ENCODE measurements at regions not wholly inside any gene's neighbourhood (a gene's known extent, or its start where the extent isn't known, plus 50 kb on each side); places are given as distances from the start of the nearest gene placed in this dataset.
"Not testable (repeated sequence)": the region's sequence is repeated elsewhere in the genome, so short reads cannot be mapped to it uniquely, and the experiment has no call there.

DNA sequence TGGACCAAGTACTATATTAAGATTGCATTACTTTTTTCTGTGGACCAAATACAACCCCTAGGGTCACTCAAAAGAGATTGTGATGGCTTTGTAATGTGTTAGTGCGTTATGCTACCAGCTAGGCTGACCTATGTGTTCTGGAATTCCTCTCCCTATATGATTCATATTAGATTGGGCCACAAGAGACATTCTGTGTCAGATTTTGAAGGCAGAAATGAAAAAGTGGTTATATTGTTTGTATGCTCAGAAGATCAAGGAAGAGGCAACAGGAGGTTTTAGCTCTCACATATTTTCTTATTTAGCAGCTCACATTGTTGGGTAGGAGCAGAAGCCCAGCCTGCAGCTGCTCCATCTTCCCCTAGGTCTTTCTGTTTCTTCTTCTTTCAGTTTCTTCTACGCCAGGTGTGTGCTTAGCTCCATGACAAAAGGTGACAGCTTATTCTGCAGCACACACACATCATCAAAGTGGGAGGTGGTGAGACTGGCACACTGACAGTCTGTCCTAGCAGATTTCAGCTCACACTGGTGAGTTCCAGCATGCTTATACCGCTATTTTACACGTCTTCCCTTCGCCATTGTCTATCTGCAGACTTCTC is 156.8 kb upstream of the UBE2E3 start:
- no peaks in the 10 kb centered on the region for H3K36me3 Mint-ChIP-seq (ENCODE audit: insufficient read depth)
- peaks cover 26% of the 10 kb centered on the region for H3K27me3 Mint-ChIP-seq
- DNase-seq (ENCODE audit: low spot score in 2 of 2) (no peak), ATAC-seq (replicated peaks; ENCODE audit: extremely low read depth, poor library complexity, severe bottlenecking) (no peak)
- H3K9me3 Mint-ChIP-seq = no peaks in the 10 kb centered on the region
- H3K4me3 Mint-ChIP-seq = no peak overlapping the region
- H3K27ac Mint-ChIP-seq (ENCODE audit: low read depth) = no peak overlapping the region
- H3K4me1 Mint-ChIP-seq = no peaks in the 10 kb centered on the region

DNA sequence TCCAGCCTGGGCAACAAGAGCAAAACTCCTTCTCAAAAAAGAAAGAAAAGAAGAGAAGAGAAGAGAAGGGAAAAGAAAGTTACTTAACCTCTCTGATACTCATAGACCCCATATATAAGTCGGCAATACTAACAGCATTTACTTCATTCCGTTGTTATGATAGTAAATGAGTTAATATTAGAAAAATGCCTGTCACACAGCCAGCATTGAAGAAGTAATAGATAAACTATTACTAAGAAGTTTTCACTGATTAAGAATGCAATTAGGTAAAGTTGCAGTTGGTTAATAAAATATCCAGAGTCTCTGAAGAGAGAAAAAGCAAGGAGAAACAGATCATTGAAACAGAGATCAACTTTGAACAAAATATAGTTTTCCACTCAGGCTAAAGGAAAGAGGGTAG is 161.3 kb upstream of the UBE2E3 start:
- no peak for ATAC-seq (replicated peaks; ENCODE audit: extremely low read depth, poor library complexity, severe bottlenecking)

DNA sequence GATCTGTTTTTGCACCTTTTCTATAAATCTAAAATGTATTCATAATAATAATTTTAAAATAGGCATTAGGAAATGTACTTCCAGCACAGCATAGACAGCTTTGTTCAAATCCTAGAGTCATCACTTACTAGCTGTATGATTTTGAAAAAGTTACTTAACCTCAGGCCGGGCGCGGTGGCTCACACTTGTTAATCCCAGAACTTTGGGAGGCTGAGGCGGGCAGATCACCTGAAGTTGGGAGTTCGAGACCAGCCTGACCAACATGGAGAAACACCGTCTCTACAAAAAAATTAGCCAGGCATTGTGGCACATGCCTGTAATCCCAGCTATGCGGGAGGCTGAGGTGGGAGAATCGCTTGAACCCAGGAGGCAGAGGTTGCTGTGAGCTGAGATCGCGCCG is 161.7 kb upstream of the UBE2E3 start:
- not testable (repeated sequence) for H3K4me3 Mint-ChIP-seq; H3K9me3 Mint-ChIP-seq; DNase-seq (ENCODE audit: low spot score in 2 of 2); H3K36me3 Mint-ChIP-seq (ENCODE audit: insufficient read depth); ATAC-seq (replicated peaks; ENCODE audit: extremely low read depth, poor library complexity, severe bottlenecking); H3K27ac Mint-ChIP-seq (ENCODE audit: low read depth); H3K4me1 Mint-ChIP-seq
- H3K27me3 Mint-ChIP-seq = peaks cover 33% of the 10 kb centered on the region

More for the DNA sequence above, 161.3 kb upstream of the UBE2E3 start:
- H3K9me3 Mint-ChIP-seq = no peaks in the 10 kb centered on the region
- no peak overlapping the region for H3K27ac Mint-ChIP-seq (ENCODE audit: low read depth)
- no peaks in the 10 kb centered on the region for H3K36me3 Mint-ChIP-seq (ENCODE audit: insufficient read depth)
- H3K27me3 Mint-ChIP-seq = peaks cover 37% of the 10 kb centered on the region
- H3K4me3 Mint-ChIP-seq = no peak overlapping the region
- DNase-seq (ENCODE audit: low spot score in 2 of 2) = no peak
- H3K4me1 Mint-ChIP-seq = no peaks in the 10 kb centered on the region

DNA sequence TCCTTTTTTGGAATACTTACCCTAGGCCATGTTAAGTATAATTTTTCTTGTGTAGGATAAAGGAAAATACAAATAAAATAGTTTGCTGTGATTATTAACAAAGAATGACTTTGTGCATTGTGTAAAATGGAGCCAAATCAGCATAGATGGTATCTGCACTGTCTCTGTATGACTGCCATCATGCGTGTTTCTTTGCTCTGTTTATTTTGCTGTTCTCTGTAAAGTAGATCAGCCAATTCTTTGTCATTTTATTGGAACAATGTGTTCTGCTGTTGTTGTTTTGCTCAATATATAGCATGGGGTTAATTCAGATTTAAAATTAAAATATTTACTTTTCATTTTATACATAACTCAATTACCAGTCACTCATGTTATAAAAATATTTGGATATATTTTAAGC is 181.3 kb upstream of the UBE2E3 start:
- no peaks in the 10 kb centered on the region for H3K4me1 Mint-ChIP-seq
- ATAC-seq (replicated peaks; ENCODE audit: extremely low read depth, poor library complexity, severe bottlenecking) (no peak), DNase-seq (ENCODE audit: low spot score in 2 of 2) (no peak)
- no peaks in the 10 kb centered on the region for H3K27me3 Mint-ChIP-seq
- no peak overlapping the region for H3K27ac Mint-ChIP-seq (ENCODE audit: low read depth)
- H3K36me3 Mint-ChIP-seq (ENCODE audit: insufficient read depth) = no peaks in the 10 kb centered on the region
- H3K4me3 Mint-ChIP-seq = no peak overlapping the region
- no peaks in the 10 kb centered on the region for H3K9me3 Mint-ChIP-seq

- Mint-ChIP-seq H3K4me1 (no peaks in the 10 kb centered on the region), H3K27ac (ENCODE audit: low read depth) (no peak overlapping the region)
- ATAC-seq (replicated peaks; ENCODE audit: extremely low read depth, poor library complexity, severe bottlenecking) = no peak
These were observed 189.5 kb upstream of the UBE2E3 start for GRCh38 chr2:180790891-180791290.

DNA sequence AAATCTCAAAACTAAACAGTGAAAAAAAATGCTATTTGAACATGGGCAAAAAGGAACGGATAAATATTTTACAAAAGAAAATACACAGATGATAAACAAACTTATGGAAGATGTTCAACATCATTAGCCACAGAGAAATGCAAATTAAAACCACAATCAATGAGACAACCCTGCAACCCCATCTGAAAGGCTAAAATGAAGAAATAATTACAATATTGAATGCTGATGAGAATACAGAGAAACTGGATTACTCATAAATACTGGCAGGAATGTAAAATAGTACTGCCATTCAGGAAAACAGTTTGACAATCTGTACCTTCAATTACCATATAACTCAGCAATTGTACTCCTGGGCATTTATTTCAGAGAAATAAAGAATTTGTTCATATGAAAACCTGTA is 193.1 kb upstream of the UBE2E3 start:
- ATAC-seq (replicated peaks; ENCODE audit: extremely low read depth, poor library complexity, severe bottlenecking) = no peak
- H3K4me3 Mint-ChIP-seq = no peak overlapping the region
- peaks cover 36% of the 10 kb centered on the region for H3K27me3 Mint-ChIP-seq
- no peak overlapping the region for H3K27ac Mint-ChIP-seq (ENCODE audit: low read depth)
- H3K36me3 Mint-ChIP-seq (ENCODE audit: insufficient read depth) = no peaks in the 10 kb centered on the region
- H3K9me3 Mint-ChIP-seq = no peaks in the 10 kb centered on the region
- no peaks in the 10 kb centered on the region for H3K4me1 Mint-ChIP-seq
- no peak for DNase-seq (ENCODE audit: low spot score in 2 of 2)

More at GRCh38 chr2:180790891-180791290, 189.5 kb upstream of the UBE2E3 start:
- DNase-seq (ENCODE audit: low spot score in 2 of 2) = no peak
- H3K27me3 Mint-ChIP-seq = peaks cover 33% of the 10 kb centered on the region
- H3K36me3 Mint-ChIP-seq (ENCODE audit: insufficient read depth) = no peaks in the 10 kb centered on the region
- no peak overlapping the region for H3K4me3 Mint-ChIP-seq
- no peaks in the 10 kb centered on the region for H3K9me3 Mint-ChIP-seq

DNA sequence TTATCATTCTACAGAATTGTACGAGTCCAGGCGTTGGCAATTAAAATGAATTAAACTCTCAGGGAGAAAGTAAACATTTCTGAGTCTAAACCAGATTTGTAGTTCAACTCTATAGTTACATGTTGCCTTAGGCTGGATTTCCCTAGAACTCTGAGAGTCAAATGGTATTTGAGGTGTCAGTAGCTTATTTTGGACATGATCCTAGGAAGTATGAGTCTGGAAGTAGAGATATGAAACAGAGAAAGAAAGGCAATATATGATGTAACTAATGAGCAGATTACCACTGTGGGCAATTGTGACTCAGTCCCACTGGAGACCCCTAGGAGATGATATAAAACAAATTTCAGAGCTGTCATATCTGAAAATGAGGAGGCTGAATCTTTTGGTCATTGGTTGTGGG is 199.1 kb upstream of the UBE2E3 start:
- ATAC-seq (replicated peaks; ENCODE audit: extremely low read depth, poor library complexity, severe bottlenecking) (no peak), DNase-seq (ENCODE audit: low spot score in 2 of 2) (no peak)
- Mint-ChIP-seq H3K27me3 (peaks cover 22% of the 10 kb centered on the region), H3K9me3 (no peaks in the 10 kb centered on the region), H3K4me1 (no peaks in the 10 kb centered on the region), H3K4me3 (no peak overlapping the region), H3K36me3 (ENCODE audit: insufficient read depth) (no peaks in the 10 kb centered on the region), H3K27ac (ENCODE audit: low read depth) (no peak overlapping the region)

- peaks cover 8% of the 10 kb centered on the region for H3K27me3 Mint-ChIP-seq
- no peak for ATAC-seq (replicated peaks; ENCODE audit: extremely low read depth, poor library complexity, severe bottlenecking)
These were observed 202.1 kb upstream of the UBE2E3 start for GRCh38 chr2:180778291-180778690.

DNA sequence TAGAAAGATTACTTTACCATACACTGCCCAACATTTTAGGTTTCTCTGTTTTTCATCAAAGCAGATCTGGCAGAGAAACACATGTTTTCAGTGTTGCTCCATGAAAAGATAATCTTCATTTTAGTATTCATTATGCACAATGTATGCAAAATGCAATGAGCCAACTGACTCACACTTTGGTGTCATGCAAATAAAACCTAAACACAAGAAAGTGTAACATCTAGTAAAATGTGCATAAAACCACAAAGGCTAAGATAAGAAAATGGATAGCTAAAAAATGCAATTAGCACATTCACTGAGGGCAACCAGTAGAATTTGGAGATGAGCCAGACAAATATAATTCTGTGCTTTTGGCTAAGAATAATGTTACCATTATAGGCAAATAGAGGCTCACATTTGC is 203.5 kb upstream of the UBE2E3 start:
- Mint-ChIP-seq H3K9me3 (no peaks in the 10 kb centered on the region), H3K36me3 (ENCODE audit: insufficient read depth) (no peaks in the 10 kb centered on the region), H3K4me3 (no peak overlapping the region), H3K27ac (ENCODE audit: low read depth) (no peak overlapping the region), H3K4me1 (no peaks in the 10 kb centered on the region), H3K27me3 (peaks cover 8% of the 10 kb centered on the region)
- no peak for DNase-seq (ENCODE audit: low spot score in 2 of 2)
- ATAC-seq (replicated peaks; ENCODE audit: extremely low read depth, poor library complexity, severe bottlenecking) = no peak

More at GRCh38 chr2:180778291-180778690, 202.1 kb upstream of the UBE2E3 start:
- Mint-ChIP-seq H3K36me3 (ENCODE audit: insufficient read depth) (no peaks in the 10 kb centered on the region), H3K27ac (ENCODE audit: low read depth) (no peak overlapping the region), H3K9me3 (no peaks in the 10 kb centered on the region), H3K4me1 (no peaks in the 10 kb centered on the region), H3K4me3 (no peak overlapping the region)
- DNase-seq (ENCODE audit: low spot score in 2 of 2) = no peak

DNA sequence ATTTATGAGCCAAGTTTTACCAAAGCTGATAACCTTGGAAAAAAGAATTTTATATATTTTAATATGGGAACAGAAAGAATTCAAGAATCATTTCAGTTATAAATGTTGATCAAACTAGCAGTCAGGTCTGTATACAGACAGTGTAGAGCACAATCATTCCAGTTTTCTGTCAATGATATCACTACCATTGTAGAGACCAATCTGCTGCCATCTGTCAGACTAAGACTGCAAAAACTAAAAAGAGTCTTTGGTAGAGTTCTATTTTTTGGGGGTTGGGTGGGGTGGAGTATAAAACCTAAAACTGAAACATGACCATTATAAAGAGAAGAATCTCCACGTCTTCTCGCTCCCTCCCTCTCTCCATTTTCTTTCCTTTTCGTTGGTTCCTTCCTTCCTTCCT is 204.7 kb upstream of the UBE2E3 start:
- no peaks in the 10 kb centered on the region for H3K36me3 Mint-ChIP-seq (ENCODE audit: insufficient read depth)
- H3K9me3 Mint-ChIP-seq = no peaks in the 10 kb centered on the region
- peaks cover 8% of the 10 kb centered on the region for H3K27me3 Mint-ChIP-seq
- no peaks in the 10 kb centered on the region for H3K4me1 Mint-ChIP-seq
- H3K27ac Mint-ChIP-seq (ENCODE audit: low read depth) = no peak overlapping the region
- DNase-seq (ENCODE audit: low spot score in 2 of 2) (no peak), ATAC-seq (replicated peaks; ENCODE audit: extremely low read depth, poor library complexity, severe bottlenecking) (no peak)
- no peak overlapping the region for H3K4me3 Mint-ChIP-seq

- ATAC-seq (replicated peaks; ENCODE audit: extremely low read depth, poor library complexity, severe bottlenecking); H3K4me3 Mint-ChIP-seq; H3K36me3 Mint-ChIP-seq (ENCODE audit: insufficient read depth); H3K27ac Mint-ChIP-seq (ENCODE audit: low read depth); H3K9me3 Mint-ChIP-seq; DNase-seq (ENCODE audit: low spot score in 2 of 2); H3K4me1 Mint-ChIP-seq: not testable (repeated sequence)
- peaks cover 68% of the 10 kb centered on the region for H3K27me3 Mint-ChIP-seq
These were observed 215.1 kb upstream of the UBE2E3 start for GRCh38 chr2:180765316-180765715.

- Mint-ChIP-seq H3K9me3 (no peaks in the 10 kb centered on the region), H3K27me3 (peaks cover 68% of the 10 kb centered on the region), H3K4me3 (no peak overlapping the region), H3K4me1 (no peaks in the 10 kb centered on the region), H3K36me3 (ENCODE audit: insufficient read depth) (peaks cover 2% of the 10 kb centered on the region), H3K27ac (ENCODE audit: low read depth) (no peak overlapping the region)
- ATAC-seq (replicated peaks; ENCODE audit: extremely low read depth, poor library complexity, severe bottlenecking) = no peak
- DNase-seq (ENCODE audit: low spot score in 2 of 2) = no peak
These were observed 217.0 kb upstream of the UBE2E3 start for GRCh38 chr2:180763263-180763989.

GRCh38 chr2:180761224-180761623 is 219.2 kb upstream of the UBE2E3 start:
- Mint-ChIP-seq H3K9me3 (no peaks in the 10 kb centered on the region), H3K4me1 (no peaks in the 10 kb centered on the region), H3K27me3 (peaks cover 56% of the 10 kb centered on the region), H3K36me3 (ENCODE audit: insufficient read depth) (peaks cover 2% of the 10 kb centered on the region), H3K27ac (ENCODE audit: low read depth) (no peak overlapping the region), H3K4me3 (no peak overlapping the region)
- DNase-seq (ENCODE audit: low spot score in 2 of 2) (no peak), ATAC-seq (replicated peaks; ENCODE audit: extremely low read depth, poor library complexity, severe bottlenecking) (no peak)

Data from central memory CD8-positive, alpha-beta T cell (primary cell).